Fibroblast of lung (primary cell): ENCODE measurements at regions not wholly inside any gene's neighbourhood (a gene's known extent, or its start where the extent isn't known, plus 50 kb on each side); places are given as distances from the start of the nearest gene placed in this dataset.

Source experiments
- DNase-seq, 2 donors: peaks; one replicate each; pipeline versions ENCODE4 v3.0.0 to v3.0.0-alpha.2; 2010; ENCODE audit warnings: low read depth in 2 of 2
- H2AFZ ChIP-seq: 2 replicates; pipeline ENCODE4 v1.5.1; 2012; ENCODE audit warnings: low read length, control low read depth, inconsistent platforms
- H3K27ac ChIP-seq: 2 replicates; pipeline ENCODE4 v1.5.1; 2011; ENCODE audit warnings: low read length, control low read depth; ENCODE audit not compliant: insufficient read depth
- H3K27me3 ChIP-seq: 2 replicates; pipeline ENCODE4 v1.5.1; 2011; ENCODE audit warnings: mild to moderate bottlenecking, low read length; ENCODE audit not compliant: control insufficient read depth, insufficient read depth
- H3K36me3 ChIP-seq: 2 replicates; pipeline ENCODE4 v1.5.1; 2011; ENCODE audit warnings: low read length; ENCODE audit not compliant: control insufficient read depth, insufficient read depth
- H3K4me1 ChIP-seq: 2 replicates; pipeline ENCODE4 v1.5.1; 2011; ENCODE audit warnings: low read length; ENCODE audit not compliant: control insufficient read depth, insufficient read depth; ENCODE audit errors: extremely low read depth
- H3K4me2 ChIP-seq: 2 replicates; pipeline ENCODE4 v1.5.1; 2011; ENCODE audit warnings: low read length, control low read depth; ENCODE audit not compliant: insufficient read depth; ENCODE audit errors: extremely low read depth
- H3K4me3 ChIP-seq, 4 experiments: fragments of 200-600 bp in 1 of 4; sonication (generic) in 1 of 4; replicated peaks in 1 of 4; 2 replicates each; pipeline ENCODE4 v1.5.1; 2011 to 2016; ENCODE audit warnings: low read length in 4 of 4, low read depth in 3 of 4, mild to moderate bottlenecking in 3 of 4, control low read depth in 2 of 4, inconsistent platforms in 1 of 4, mixed read lengths in 1 of 4; ENCODE audit not compliant: insufficient read depth in 1 of 4; ENCODE audit errors: control extremely low read depth in 1 of 4
- H3K79me2 ChIP-seq: 2 replicates; pipeline ENCODE4 v1.5.1; 2012; ENCODE audit warnings: mild to moderate bottlenecking, low read length, inconsistent platforms; ENCODE audit not compliant: control insufficient read depth, insufficient read depth
- H3K9ac ChIP-seq: 2 replicates; pipeline ENCODE4 v1.5.1; 2011; ENCODE audit warnings: mild to moderate bottlenecking, low read length, control low read depth; ENCODE audit not compliant: insufficient read depth
- H3K9me3 ChIP-seq: 2 replicates; pipeline ENCODE4 v1.5.1; 2012; ENCODE audit warnings: low read depth, low read length; ENCODE audit not compliant: control insufficient read depth, insufficient read depth
- H4K20me1 ChIP-seq: 2 replicates; pipeline ENCODE4 v1.5.1; 2011; ENCODE audit warnings: low read length; ENCODE audit not compliant: control insufficient read depth, insufficient read depth; ENCODE audit errors: extremely low read depth
- EZH2 ChIP-seq: IDR thresholded peaks from 2 replicates; pipeline ENCODE4 v1.5.1; 2012; ENCODE audit warnings: low read length, control low read depth, mild to moderate bottlenecking; ENCODE audit errors: missing control alignments
- TF ChIP-seq, protein P1 (sequence below), 2 donors: IDR thresholded peaks in 1 of 2; conservative IDR thresholded peaks in 1 of 2; 1 replicate in 1 of 2; 2 replicates in 1 of 2; pipeline ENCODE4 v1.5.1; 2011 to 2012; ENCODE audit warnings: low read length in 2 of 2, control low read depth in 1 of 2, inconsistent platforms in 1 of 2, low read depth in 1 of 2, mild to moderate bottlenecking in 1 of 2

DNA sequence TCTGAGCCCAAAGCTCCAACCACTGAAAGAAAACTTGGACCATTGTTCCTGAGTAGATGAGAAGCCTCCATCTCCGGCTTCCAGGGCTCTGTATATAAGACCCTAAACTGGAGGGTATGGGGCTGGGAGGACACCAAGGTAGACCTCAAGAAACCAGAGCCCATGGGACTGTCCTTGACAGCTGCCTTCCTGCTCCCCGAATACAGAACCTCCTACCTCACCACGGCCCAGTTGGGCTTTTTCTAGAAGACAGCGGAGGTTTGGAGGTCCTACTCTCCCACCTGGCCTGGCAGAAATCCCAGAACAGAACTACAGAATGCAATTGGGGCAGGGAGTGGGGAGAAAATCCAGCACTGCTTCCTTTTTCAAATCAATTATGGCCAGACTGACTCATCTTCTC is 177.3 kb upstream of the ZNF507 start:
- Histone ChIP-seq H3K9me3 (no peaks in the 10 kb centered on the region), H3K4me1 (no peaks in the 10 kb centered on the region), H3K27me3 (no peaks in the 10 kb centered on the region), H3K79me2 (no peaks in the 10 kb centered on the region), H3K9ac (no peak overlapping the region), H3K4me2 (no peak overlapping the region), H2AFZ (no peak overlapping the region), H3K4me3 (no peak overlapping the region), H3K27ac (no peak overlapping the region), H3K36me3 (no peaks in the 10 kb centered on the region), H4K20me1 (no peaks in the 10 kb centered on the region)
- no peak for TF ChIP-seq EZH2
- TF ChIP-seq, protein P1, sequence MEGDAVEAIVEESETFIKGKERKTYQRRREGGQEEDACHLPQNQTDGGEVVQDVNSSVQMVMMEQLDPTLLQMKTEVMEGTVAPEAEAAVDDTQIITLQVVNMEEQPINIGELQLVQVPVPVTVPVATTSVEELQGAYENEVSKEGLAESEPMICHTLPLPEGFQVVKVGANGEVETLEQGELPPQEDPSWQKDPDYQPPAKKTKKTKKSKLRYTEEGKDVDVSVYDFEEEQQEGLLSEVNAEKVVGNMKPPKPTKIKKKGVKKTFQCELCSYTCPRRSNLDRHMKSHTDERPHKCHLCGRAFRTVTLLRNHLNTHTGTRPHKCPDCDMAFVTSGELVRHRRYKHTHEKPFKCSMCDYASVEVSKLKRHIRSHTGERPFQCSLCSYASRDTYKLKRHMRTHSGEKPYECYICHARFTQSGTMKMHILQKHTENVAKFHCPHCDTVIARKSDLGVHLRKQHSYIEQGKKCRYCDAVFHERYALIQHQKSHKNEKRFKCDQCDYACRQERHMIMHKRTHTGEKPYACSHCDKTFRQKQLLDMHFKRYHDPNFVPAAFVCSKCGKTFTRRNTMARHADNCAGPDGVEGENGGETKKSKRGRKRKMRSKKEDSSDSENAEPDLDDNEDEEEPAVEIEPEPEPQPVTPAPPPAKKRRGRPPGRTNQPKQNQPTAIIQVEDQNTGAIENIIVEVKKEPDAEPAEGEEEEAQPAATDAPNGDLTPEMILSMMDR (conservative IDR thresholded peaks at IDR 0.05 in 1 of 2, IDR thresholded peaks at IDR 0.05 in 1 of 2; ENCODE audit: low read depth in 1 of 2, low read length in 2 of 2), result no peak
- no peak for DNase-seq

DNA sequence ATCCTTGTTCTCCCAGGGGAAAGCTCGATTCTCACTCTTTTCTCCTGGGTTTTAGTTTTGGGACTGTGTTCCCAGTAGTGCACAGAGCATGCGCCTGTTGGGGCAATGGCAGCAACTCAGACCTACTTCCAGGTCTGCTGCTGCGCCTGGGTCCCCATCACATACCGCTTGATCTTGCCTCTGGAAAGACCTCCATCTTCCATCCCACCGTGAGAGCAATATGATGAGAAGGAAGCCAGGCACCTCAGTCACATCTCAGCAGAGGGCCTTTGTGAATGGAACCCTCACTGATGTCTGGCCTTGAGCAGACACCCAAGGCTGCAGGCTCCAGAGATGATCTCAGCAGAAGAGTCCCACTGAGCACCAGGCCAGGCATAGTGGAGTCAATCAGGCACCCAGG is 176.8 kb upstream of the ZNF507 start:
- no peak overlapping the region for H3K4me3 ChIP-seq
- no peaks in the 10 kb centered on the region for H4K20me1 ChIP-seq
- H3K9ac ChIP-seq, result no peak overlapping the region
- no peaks in the 10 kb centered on the region for H3K36me3 ChIP-seq
- no peak overlapping the region for H2AFZ ChIP-seq
- no peak for DNase-seq
- H3K79me2 ChIP-seq, result no peaks in the 10 kb centered on the region
- H3K4me2 ChIP-seq, result no peak overlapping the region
- H3K9me3 ChIP-seq, result no peaks in the 10 kb centered on the region
- no peaks in the 10 kb centered on the region for H3K4me1 ChIP-seq
- no peak overlapping the region for H3K27ac ChIP-seq
- no peak for TF ChIP-seq EZH2
- H3K27me3 ChIP-seq, result no peaks in the 10 kb centered on the region

DNA sequence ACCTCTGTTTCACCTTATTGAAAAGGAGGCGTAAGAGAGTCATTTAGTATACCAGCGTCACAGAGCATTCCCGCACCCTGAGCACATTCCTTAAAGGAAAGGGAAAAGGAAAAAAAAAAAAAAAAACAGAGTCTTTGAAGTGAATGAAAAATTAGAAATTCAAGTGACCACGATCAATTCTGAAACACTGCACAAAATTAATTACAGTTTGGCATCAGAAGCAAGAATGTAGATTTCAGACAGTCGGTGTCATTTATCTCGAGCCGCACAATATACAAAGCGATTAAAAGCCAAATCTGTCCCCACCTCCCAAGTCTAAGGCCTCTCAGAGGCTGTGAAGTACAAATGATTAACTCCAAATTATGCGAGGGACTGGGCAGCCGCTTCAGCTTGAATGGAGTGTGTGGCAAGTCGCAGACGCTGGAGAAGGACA is 173.7 kb upstream of the ZNF507 start:
- Histone ChIP-seq H3K36me3 (no peaks in the 10 kb centered on the region), H3K79me2 (no peaks in the 10 kb centered on the region), H3K4me3 (no peak overlapping the region), H2AFZ (no peak overlapping the region), H3K27me3 (no peaks in the 10 kb centered on the region), H4K20me1 (no peaks in the 10 kb centered on the region), H3K4me1 (no peaks in the 10 kb centered on the region), H3K27ac (no peak overlapping the region), H3K9ac (no peak overlapping the region), H3K4me2 (no peak overlapping the region), H3K9me3 (no peaks in the 10 kb centered on the region)
- DNase-seq, result no peak
- no peak for TF ChIP-seq EZH2
- TF ChIP-seq, protein P1 (conservative IDR thresholded peaks at IDR 0.05 in 1 of 2, IDR thresholded peaks at IDR 0.05 in 1 of 2; ENCODE audit: low read depth in 1 of 2, low read length in 2 of 2), result no peak
